ENCODE measurements at regions not wholly inside any gene's neighbourhood (a gene's known extent, or its start where the extent isn't known, plus 50 kb on each side); places are given as distances from the start of the nearest gene placed in this dataset.

GRCh38 chr19:32154418-32154817 is 191.0 kb upstream of the ZNF507 start:
- H3K4me1 Mint-ChIP-seq, result no peaks in the 10 kb centered on the region
- no peaks in the 10 kb centered on the region for H3K9me3 Mint-ChIP-seq
- CTCF ChIA-PET, result no interaction called here
- H3K36me3 Mint-ChIP-seq, result no peaks in the 10 kb centered on the region
- DNase-seq, result no peak
- H3K27me3 Mint-ChIP-seq, result no peaks in the 10 kb centered on the region
- H3K27ac Mint-ChIP-seq, result no peak overlapping the region
- H3K4me3 Mint-ChIP-seq, result no peak overlapping the region

GRCh38 chr19:32164384-32164992 is 180.9 kb upstream of the ZNF507 start:
- Mint-ChIP-seq H3K4me1 (no peaks in the 10 kb centered on the region), H3K4me3 (no peak overlapping the region), H3K36me3 (no peaks in the 10 kb centered on the region), H3K9me3 (no peaks in the 10 kb centered on the region), H3K27me3 (no peaks in the 10 kb centered on the region), H3K27ac (no peak overlapping the region)
- DNase-seq, result no peak
- CTCF ChIA-PET, result no interaction called here

GRCh38 chr19:32165141-32165540 is 180.3 kb upstream of the ZNF507 start:
- H3K27me3 Mint-ChIP-seq, result no peaks in the 10 kb centered on the region
- H3K27ac Mint-ChIP-seq, result no peak overlapping the region
- H3K4me3 Mint-ChIP-seq, result no peak overlapping the region
- CTCF ChIA-PET, result no interaction called here
- H3K36me3 Mint-ChIP-seq, result no peaks in the 10 kb centered on the region
- no peaks in the 10 kb centered on the region for H3K9me3 Mint-ChIP-seq
- H3K4me1 Mint-ChIP-seq, result no peaks in the 10 kb centered on the region
- DNase-seq, result no peak

GRCh38 chr19:32165750-32166149 is 179.7 kb upstream of the ZNF507 start:
- Mint-ChIP-seq H3K36me3 (no peaks in the 10 kb centered on the region), H3K27ac (no peak overlapping the region), H3K27me3 (no peaks in the 10 kb centered on the region), H3K4me1 (no peaks in the 10 kb centered on the region), H3K4me3 (no peak overlapping the region), H3K9me3 (no peaks in the 10 kb centered on the region)
- CTCF ChIA-PET, result no interaction called here
- DNase-seq, result no peak

- no peaks in the 10 kb centered on the region for H3K27me3 Mint-ChIP-seq
- no peak overlapping the region for H3K27ac Mint-ChIP-seq
- CTCF ChIA-PET, result no interaction called here
- no peak for DNase-seq
- no peaks in the 10 kb centered on the region for H3K4me1 Mint-ChIP-seq
- no peaks in the 10 kb centered on the region for H3K9me3 Mint-ChIP-seq
- H3K36me3 Mint-ChIP-seq, result no peaks in the 10 kb centered on the region
- no peak overlapping the region for H3K4me3 Mint-ChIP-seq
Measured at GRCh38 chr19:32166238-32166637, 179.2 kb upstream of the ZNF507 start.

GRCh38 chr19:32168111-32168510 is 177.3 kb upstream of the ZNF507 start:
- no peaks in the 10 kb centered on the region for H3K36me3 Mint-ChIP-seq
- H3K9me3 Mint-ChIP-seq, result no peaks in the 10 kb centered on the region
- H3K27me3 Mint-ChIP-seq, result no peaks in the 10 kb centered on the region
- CTCF ChIA-PET, result no interaction called here
- H3K27ac Mint-ChIP-seq, result no peak overlapping the region
- no peak overlapping the region for H3K4me3 Mint-ChIP-seq
- DNase-seq, result no peak
- no peaks in the 10 kb centered on the region for H3K4me1 Mint-ChIP-seq

GRCh38 chr19:32168606-32169005 is 176.8 kb upstream of the ZNF507 start:
- CTCF ChIA-PET, result no interaction called here
- no peak for DNase-seq
- Mint-ChIP-seq H3K4me1 (no peaks in the 10 kb centered on the region), H3K27ac (no peak overlapping the region), H3K36me3 (no peaks in the 10 kb centered on the region), H3K4me3 (no peak overlapping the region), H3K27me3 (no peaks in the 10 kb centered on the region), H3K9me3 (no peaks in the 10 kb centered on the region)

GRCh38 chr19:32171719-32172151 is 173.7 kb upstream of the ZNF507 start:
- H3K27me3 Mint-ChIP-seq, result no peaks in the 10 kb centered on the region
- no peaks in the 10 kb centered on the region for H3K36me3 Mint-ChIP-seq
- CTCF ChIA-PET, result no interaction called here
- H3K4me1 Mint-ChIP-seq, result no peaks in the 10 kb centered on the region
- no peak for DNase-seq
- no peak overlapping the region for H3K4me3 Mint-ChIP-seq
- H3K9me3 Mint-ChIP-seq, result peaks cover 2% of the 10 kb centered on the region
- H3K27ac Mint-ChIP-seq, result no peak overlapping the region

- DNase-seq, result no peak
- no peaks in the 10 kb centered on the region for H3K36me3 Mint-ChIP-seq
- H3K27me3 Mint-ChIP-seq, result no peaks in the 10 kb centered on the region
- CTCF ChIA-PET, result no interaction called here
- no peaks in the 10 kb centered on the region for H3K4me1 Mint-ChIP-seq
- H3K4me3 Mint-ChIP-seq, result no peak overlapping the region
- peaks cover 2% of the 10 kb centered on the region for H3K9me3 Mint-ChIP-seq
- no peak overlapping the region for H3K27ac Mint-ChIP-seq
Measured at GRCh38 chr19:32172566-32173160, 172.7 kb upstream of the ZNF507 start.

GRCh38 chr19:32173836-32174235 is 171.6 kb upstream of the ZNF507 start:
- DNase-seq, result no peak
- Mint-ChIP-seq H3K36me3 (no peaks in the 10 kb centered on the region), H3K4me3 (no peak overlapping the region), H3K27me3 (no peaks in the 10 kb centered on the region), H3K9me3 (peaks cover 2% of the 10 kb centered on the region), H3K4me1 (no peaks in the 10 kb centered on the region), H3K27ac (no peak overlapping the region)
- CTCF ChIA-PET, result interaction anchor here (0.7 kb wide), 1 partner anchor 1601 kb away, joined by 3 read pairs; no protein-coding TSS in a partner anchor

- no peaks in the 10 kb centered on the region for H3K27me3 Mint-ChIP-seq
- DNase-seq, result no peak
- no peak overlapping the region for H3K4me3 Mint-ChIP-seq
- no peaks in the 10 kb centered on the region for H3K36me3 Mint-ChIP-seq
- H3K9me3 Mint-ChIP-seq, result peaks cover 2% of the 10 kb centered on the region
- H3K27ac Mint-ChIP-seq, result no peak overlapping the region
- CTCF ChIA-PET, result no interaction called here
- H3K4me1 Mint-ChIP-seq, result no peaks in the 10 kb centered on the region
Measured at GRCh38 chr19:32174386-32175113, 170.9 kb upstream of the ZNF507 start.

- H3K9me3 Mint-ChIP-seq, result peaks cover 2% of the 10 kb centered on the region
- H3K27ac Mint-ChIP-seq, result no peak overlapping the region
- DNase-seq, result no peak
- no peaks in the 10 kb centered on the region for H3K27me3 Mint-ChIP-seq
- H3K4me3 Mint-ChIP-seq, result no peak overlapping the region
- H3K36me3 Mint-ChIP-seq, result no peaks in the 10 kb centered on the region
- CTCF ChIA-PET, result no interaction called here
- no peaks in the 10 kb centered on the region for H3K4me1 Mint-ChIP-seq
Measured at GRCh38 chr19:32176591-32176990, 168.8 kb upstream of the ZNF507 start.

- no peak overlapping the region for H3K4me3 Mint-ChIP-seq
- H3K4me1 Mint-ChIP-seq, result no peaks in the 10 kb centered on the region
- CTCF ChIA-PET, result no interaction called here
- H3K9me3 Mint-ChIP-seq, result peaks cover 2% of the 10 kb centered on the region
- no peak overlapping the region for H3K27ac Mint-ChIP-seq
- no peaks in the 10 kb centered on the region for H3K36me3 Mint-ChIP-seq
- DNase-seq, result no peak
- H3K27me3 Mint-ChIP-seq, result no peaks in the 10 kb centered on the region
Measured at GRCh38 chr19:32177686-32178085, 167.7 kb upstream of the ZNF507 start.

- CTCF ChIA-PET, result no interaction called here
- Mint-ChIP-seq H3K27me3 (no peaks in the 10 kb centered on the region), H3K4me3 (no peak overlapping the region)
Measured at GRCh38 chr19:32178401-32178800, 167.0 kb upstream of the ZNF507 start.

GRCh38 chr19:32178956-32179355 is 166.5 kb upstream of the ZNF507 start:
- Mint-ChIP-seq H3K27me3 (no peaks in the 10 kb centered on the region), H3K4me3 (no peak overlapping the region), H3K4me1 (no peaks in the 10 kb centered on the region), H3K9me3 (peaks cover 2% of the 10 kb centered on the region), H3K36me3 (no peaks in the 10 kb centered on the region), H3K27ac (no peak overlapping the region)
- no peak for DNase-seq
- CTCF ChIA-PET, result interaction anchor here (0.6 kb wide), 1 partner anchor 310 kb away, joined by 3 read pairs; no protein-coding TSS in a partner anchor

More at GRCh38 chr19:32178401-32178800, 167.0 kb upstream of the ZNF507 start:
- Mint-ChIP-seq H3K27ac (no peak overlapping the region), H3K9me3 (peaks cover 2% of the 10 kb centered on the region), H3K36me3 (no peaks in the 10 kb centered on the region), H3K4me1 (no peaks in the 10 kb centered on the region)
- no peak for DNase-seq
